ENCODE measurements at regions not wholly inside any gene's neighbourhood (a gene's known extent, or its start where the extent isn't known, plus 50 kb on each side); places are given as distances from the start of the nearest gene placed in this dataset.

DNA sequence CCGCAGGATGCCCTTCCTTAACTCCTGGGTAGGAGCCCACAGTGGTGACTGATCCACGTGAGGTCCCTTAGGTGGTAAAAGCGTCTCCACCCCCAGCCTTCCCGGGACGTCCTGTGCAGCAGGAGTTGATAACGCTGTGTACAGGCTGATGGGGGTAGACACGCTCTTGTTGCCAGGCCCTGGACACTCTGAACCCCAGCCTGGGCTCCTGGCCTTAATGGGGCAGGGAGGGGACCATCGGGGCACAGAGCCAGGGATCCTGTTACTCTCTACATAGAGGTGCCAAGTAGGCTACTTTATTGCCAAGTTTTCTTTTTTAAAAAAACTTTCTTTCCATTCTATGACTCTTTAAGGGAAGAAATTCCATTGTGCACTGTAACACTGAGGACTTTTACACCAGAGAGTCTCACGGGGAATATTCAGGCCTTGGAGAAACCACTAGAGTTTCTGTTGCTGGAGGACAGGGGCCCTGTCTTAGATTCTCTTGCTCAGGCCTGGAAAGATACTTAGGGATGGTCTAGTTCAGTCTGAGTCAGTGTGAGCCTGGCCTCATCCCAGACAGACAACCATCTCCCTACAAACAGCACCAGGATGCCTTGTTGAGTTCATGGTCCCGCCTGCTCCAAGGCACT is 104.3 kb upstream of the RNU6-1 start:
- Histone ChIP-seq H3K4me3 (no peak overlapping the region), H3K4me1 (no peaks in the 10 kb centered on the region), H3K9me3 (no peaks in the 10 kb centered on the region), H3K27ac (peak overlapping the region in 1 of 2 donors; percentile 56), H3K27me3 (no peaks in the 10 kb centered on the region), H3K36me3 (no peaks in the 10 kb centered on the region)
- intact Hi-C loops (cut with DNase I; ENCODE audit: low total_unique reads): no loop called here
- TF ChIP-seq, protein P1, sequence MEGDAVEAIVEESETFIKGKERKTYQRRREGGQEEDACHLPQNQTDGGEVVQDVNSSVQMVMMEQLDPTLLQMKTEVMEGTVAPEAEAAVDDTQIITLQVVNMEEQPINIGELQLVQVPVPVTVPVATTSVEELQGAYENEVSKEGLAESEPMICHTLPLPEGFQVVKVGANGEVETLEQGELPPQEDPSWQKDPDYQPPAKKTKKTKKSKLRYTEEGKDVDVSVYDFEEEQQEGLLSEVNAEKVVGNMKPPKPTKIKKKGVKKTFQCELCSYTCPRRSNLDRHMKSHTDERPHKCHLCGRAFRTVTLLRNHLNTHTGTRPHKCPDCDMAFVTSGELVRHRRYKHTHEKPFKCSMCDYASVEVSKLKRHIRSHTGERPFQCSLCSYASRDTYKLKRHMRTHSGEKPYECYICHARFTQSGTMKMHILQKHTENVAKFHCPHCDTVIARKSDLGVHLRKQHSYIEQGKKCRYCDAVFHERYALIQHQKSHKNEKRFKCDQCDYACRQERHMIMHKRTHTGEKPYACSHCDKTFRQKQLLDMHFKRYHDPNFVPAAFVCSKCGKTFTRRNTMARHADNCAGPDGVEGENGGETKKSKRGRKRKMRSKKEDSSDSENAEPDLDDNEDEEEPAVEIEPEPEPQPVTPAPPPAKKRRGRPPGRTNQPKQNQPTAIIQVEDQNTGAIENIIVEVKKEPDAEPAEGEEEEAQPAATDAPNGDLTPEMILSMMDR (IDR thresholded peaks at IDR 0.05): no peak
- TF ChIP-seq POLR2A (IDR thresholded peaks at IDR 0.05) (no peak), POLR2AphosphoS5 (IDR thresholded peaks at IDR 0.05) (no peak)
- no peak for DNase-seq (ENCODE audit: low spot score in 2 of 2)

DNA sequence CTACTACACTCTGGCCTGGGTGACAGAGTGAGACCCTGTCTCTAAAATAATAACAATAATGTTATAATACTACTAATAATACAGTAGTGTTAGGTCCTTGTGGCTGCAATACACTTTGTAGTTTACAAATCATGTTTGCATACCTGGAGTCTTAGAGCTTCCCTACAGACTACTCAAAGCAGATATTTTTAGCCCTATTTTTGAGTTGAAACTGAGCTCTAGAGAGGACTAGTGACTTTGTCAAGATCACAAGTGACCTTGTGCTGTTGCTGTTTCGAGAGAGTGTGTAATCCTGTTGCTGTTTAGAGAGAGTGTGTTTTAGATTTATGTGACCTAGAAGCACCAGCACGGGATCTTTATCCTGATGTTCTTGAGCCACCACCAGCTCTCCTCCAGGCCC is 105.3 kb upstream of the RNU6-1 start:
- H3K27ac ChIP-seq: no peak overlapping the region
- H3K4me1 ChIP-seq: no peaks in the 10 kb centered on the region
- DNase-seq (ENCODE audit: low spot score in 2 of 2): no peak
- no peaks in the 10 kb centered on the region for H3K36me3 ChIP-seq
- no peaks in the 10 kb centered on the region for H3K27me3 ChIP-seq
- no peak overlapping the region for H3K4me3 ChIP-seq
- TF ChIP-seq, protein P1 (IDR thresholded peaks at IDR 0.05): no peak
- TF ChIP-seq POLR2A (IDR thresholded peaks at IDR 0.05) (no peak), POLR2AphosphoS5 (IDR thresholded peaks at IDR 0.05) (no peak)
- H3K9me3 ChIP-seq: no peaks in the 10 kb centered on the region
- intact Hi-C loops (cut with DNase I; ENCODE audit: low total_unique reads): no loop called here

GRCh38 chr15:67945951-67946700 is 106.3 kb upstream of the RNU6-1 start:
- TF ChIP-seq POLR2A (IDR thresholded peaks at IDR 0.05) (no peak), POLR2AphosphoS5 (IDR thresholded peaks at IDR 0.05) (no peak)
- TF ChIP-seq, protein P1 (IDR thresholded peaks at IDR 0.05): no peak
- H3K27me3 ChIP-seq: no peaks in the 10 kb centered on the region
- H3K36me3 ChIP-seq: no peaks in the 10 kb centered on the region
- intact Hi-C loops (cut with DNase I; ENCODE audit: low total_unique reads): no loop called here
- peak overlapping the region; percentile 30 to 62 for H3K27ac ChIP-seq
- H3K4me3 ChIP-seq: peak overlapping the region in 1 of 3 donors; percentile 20
- H3K4me1 ChIP-seq: no peaks in the 10 kb centered on the region
- DNase-seq (ENCODE audit: low spot score in 2 of 2): peak in 1 of 2 donors; percentile 69
- H3K9me3 ChIP-seq: no peaks in the 10 kb centered on the region

DNA sequence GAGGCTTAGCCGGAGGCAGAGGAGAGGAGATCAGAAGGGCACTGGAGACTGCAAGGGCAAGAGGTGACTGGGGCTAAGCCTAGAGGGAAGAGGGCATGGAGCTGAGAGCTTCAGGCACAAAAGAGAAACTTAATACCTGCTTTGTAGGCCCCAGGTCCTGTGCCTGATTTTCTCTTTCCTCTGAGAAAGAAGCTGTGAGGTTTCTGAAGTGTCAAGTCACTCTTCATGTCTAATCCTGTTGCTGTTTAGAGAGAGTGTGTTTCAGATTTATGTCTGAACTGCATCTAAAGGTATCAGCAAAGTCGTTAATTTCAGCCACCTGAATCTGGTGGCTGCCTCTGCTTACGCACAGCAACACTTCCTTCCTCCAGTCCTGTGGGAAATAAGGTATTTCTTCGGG is 106.9 kb upstream of the RNU6-1 start:
- DNase-seq (ENCODE audit: low spot score in 2 of 2): no peak
- H3K27ac ChIP-seq: peak overlapping the region in 1 of 2 donors; percentile 62
- H3K27me3 ChIP-seq: no peaks in the 10 kb centered on the region
- no peaks in the 10 kb centered on the region for H3K36me3 ChIP-seq
- intact Hi-C loops (cut with DNase I; ENCODE audit: low total_unique reads): no loop called here
- no peak overlapping the region for H3K4me3 ChIP-seq
- no peak for TF ChIP-seq POLR2AphosphoS5 (IDR thresholded peaks at IDR 0.05)
- TF ChIP-seq, protein P1 (IDR thresholded peaks at IDR 0.05): no peak
- no peak for TF ChIP-seq POLR2A (IDR thresholded peaks at IDR 0.05)
- no peaks in the 10 kb centered on the region for H3K4me1 ChIP-seq
- no peaks in the 10 kb centered on the region for H3K9me3 ChIP-seq

Measured in breast epithelium (tissue), 4 donors.